ENCODE measurements at regions not wholly inside any gene's neighbourhood (a gene's known extent, or its start where the extent isn't known, plus 50 kb on each side); places are given as distances from the start of the nearest gene placed in this dataset.

GRCh38 chrX:125621588-125621927 lies 301.9 kb downstream of the TEX13C start:
- no peak overlapping the region for H3K4me3 Mint-ChIP-seq
- H3K27me3 Mint-ChIP-seq (ENCODE audit: insufficient read depth, low read depth): peaks cover 2% of the 10 kb centered on the region
- no peaks in the 10 kb centered on the region for H3F3A ChIP-seq (ENCODE audit: low read depth)
- H3K36me3 ChIP-seq: no peaks in the 10 kb centered on the region
- no peak overlapping the region for H3K4me2 ChIP-seq
- DNase-seq (ENCODE audit: low spot score): no peak
- peaks cover 7% of the 10 kb centered on the region for H3K9me3 Mint-ChIP-seq
- H3K4me3 ChIP-seq: no peak overlapping the region
- H3K9ac ChIP-seq: no peak overlapping the region
- no peak overlapping the region for H3K27ac ChIP-seq
- H3K79me2 ChIP-seq (ENCODE audit: low read depth): no peaks in the 10 kb centered on the region
- H4K20me1 ChIP-seq (ENCODE audit: low read depth): no peaks in the 10 kb centered on the region
- H3K4me1 ChIP-seq: no peaks in the 10 kb centered on the region
- H3K27ac Mint-ChIP-seq: no peak overlapping the region
- H3K9me3 ChIP-seq (ENCODE audit: low read depth): peaks cover 3% of the 10 kb centered on the region
- H3K4me1 Mint-ChIP-seq: peaks cover 2% of the 10 kb centered on the region
- H2AFZ ChIP-seq (replicated peaks): no peak overlapping the region
- no peaks in the 10 kb centered on the region for H3K27me3 ChIP-seq
- no peak for TF ChIP-seq EZH2phosphoT487 (IDR thresholded peaks at IDR 0.05)
- no peaks in the 10 kb centered on the region for H3K36me3 Mint-ChIP-seq

- Mint-ChIP-seq H3K4me1 (peaks cover 2% of the 10 kb centered on the region), H3K9me3 (peaks cover 7% of the 10 kb centered on the region), H3K4me3 (no peak overlapping the region), H3K36me3 (no peaks in the 10 kb centered on the region), H3K27me3 (ENCODE audit: insufficient read depth, low read depth) (no peaks in the 10 kb centered on the region), H3K27ac (no peak overlapping the region)
- no peaks in the 10 kb centered on the region for H3K27me3 ChIP-seq
- H3F3A ChIP-seq (ENCODE audit: low read depth): no peaks in the 10 kb centered on the region
- no peak overlapping the region for H3K27ac ChIP-seq
- no peaks in the 10 kb centered on the region for H3K4me1 ChIP-seq
- no peak overlapping the region for H3K4me2 ChIP-seq
- no peaks in the 10 kb centered on the region for H3K36me3 ChIP-seq
- no peaks in the 10 kb centered on the region for H4K20me1 ChIP-seq (ENCODE audit: low read depth)
- H3K9me3 ChIP-seq (ENCODE audit: low read depth): peaks cover 3% of the 10 kb centered on the region
- TF ChIP-seq EZH2 (IDR thresholded peaks at IDR 0.05) (no peak), EZH2phosphoT487 (IDR thresholded peaks at IDR 0.05) (no peak), CTCF (IDR thresholded peaks at IDR 0.05) (no peak)
- no peak overlapping the region for H2AFZ ChIP-seq (replicated peaks)
- DNase-seq (ENCODE audit: low spot score): no peak
- H3K4me3 ChIP-seq: no peak overlapping the region
- H3K9ac ChIP-seq: no peak overlapping the region
- no peaks in the 10 kb centered on the region for H3K79me2 ChIP-seq (ENCODE audit: low read depth)
Observed at GRCh38 chrX:125622899-125623298, 303.2 kb downstream of the TEX13C start.

GRCh38 chrX:125627676-125628075 lies 308.0 kb downstream of the TEX13C start:
- no peak overlapping the region for H2AFZ ChIP-seq (replicated peaks)
- H3K27me3 Mint-ChIP-seq (ENCODE audit: insufficient read depth, low read depth): peaks cover 3% of the 10 kb centered on the region
- no peaks in the 10 kb centered on the region for H3K27me3 ChIP-seq
- no peak for DNase-seq (ENCODE audit: low spot score)
- H3K27ac ChIP-seq: no peak overlapping the region
- H3K4me3 Mint-ChIP-seq: no peak overlapping the region
- H3K4me2 ChIP-seq: no peak overlapping the region
- no peak overlapping the region for H3K9ac ChIP-seq
- H3K36me3 Mint-ChIP-seq: no peaks in the 10 kb centered on the region
- no peak overlapping the region for H3K4me3 ChIP-seq
- H3F3A ChIP-seq (ENCODE audit: low read depth): no peaks in the 10 kb centered on the region
- H3K4me1 ChIP-seq: no peaks in the 10 kb centered on the region
- H3K9me3 ChIP-seq (ENCODE audit: low read depth): peaks cover 3% of the 10 kb centered on the region
- H3K36me3 ChIP-seq: no peaks in the 10 kb centered on the region
- no peaks in the 10 kb centered on the region for H3K79me2 ChIP-seq (ENCODE audit: low read depth)
- no peak for TF ChIP-seq EZH2phosphoT487 (IDR thresholded peaks at IDR 0.05)
- no peak for TF ChIP-seq EZH2 (IDR thresholded peaks at IDR 0.05)
- TF ChIP-seq CTCF (IDR thresholded peaks at IDR 0.05): no peak
- H3K4me1 Mint-ChIP-seq: no peaks in the 10 kb centered on the region
- no peaks in the 10 kb centered on the region for H3K9me3 Mint-ChIP-seq
- no peaks in the 10 kb centered on the region for H4K20me1 ChIP-seq (ENCODE audit: low read depth)
- no peak overlapping the region for H3K27ac Mint-ChIP-seq

DNA sequence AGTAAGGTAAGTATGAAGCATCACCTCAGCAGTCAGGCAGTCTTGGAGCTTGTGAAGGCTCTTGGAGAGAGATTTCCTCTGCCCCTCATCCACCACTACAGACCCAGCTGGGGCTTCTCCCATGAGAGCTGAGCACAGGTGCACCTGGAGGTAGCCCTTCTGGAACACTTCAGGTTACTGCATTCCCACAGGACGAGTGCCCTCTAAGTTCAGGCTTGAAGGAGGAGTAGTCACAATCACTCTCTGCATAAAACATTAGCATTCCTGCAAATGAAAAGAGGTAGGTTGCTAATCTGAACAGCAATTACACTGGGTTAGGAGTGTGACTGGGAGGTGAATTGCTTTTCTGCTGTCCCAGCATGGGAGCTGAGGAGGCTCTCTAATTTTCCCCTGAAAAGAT lies 308.8 kb downstream of the TEX13C start:
- no peaks in the 10 kb centered on the region for H3K79me2 ChIP-seq (ENCODE audit: low read depth)
- no peak overlapping the region for H3K9ac ChIP-seq
- no peak overlapping the region for H3K4me2 ChIP-seq
- peaks cover 3% of the 10 kb centered on the region for H3K9me3 ChIP-seq (ENCODE audit: low read depth)
- H2AFZ ChIP-seq (replicated peaks): no peak overlapping the region
- no peaks in the 10 kb centered on the region for H3K4me1 Mint-ChIP-seq
- H3K36me3 Mint-ChIP-seq: no peaks in the 10 kb centered on the region
- no peaks in the 10 kb centered on the region for H3K4me1 ChIP-seq
- H3K9me3 Mint-ChIP-seq: no peaks in the 10 kb centered on the region
- H3K27ac Mint-ChIP-seq: no peak overlapping the region
- H3K4me3 ChIP-seq: no peak overlapping the region
- H4K20me1 ChIP-seq (ENCODE audit: low read depth): no peaks in the 10 kb centered on the region
- H3K27me3 Mint-ChIP-seq (ENCODE audit: insufficient read depth, low read depth): peaks cover 3% of the 10 kb centered on the region
- TF ChIP-seq EZH2phosphoT487 (IDR thresholded peaks at IDR 0.05) (no peak), EZH2 (IDR thresholded peaks at IDR 0.05) (no peak), CTCF (IDR thresholded peaks at IDR 0.05) (no peak)
- no peaks in the 10 kb centered on the region for H3K27me3 ChIP-seq
- H3F3A ChIP-seq (ENCODE audit: low read depth): no peaks in the 10 kb centered on the region
- no peak overlapping the region for H3K27ac ChIP-seq
- H3K36me3 ChIP-seq: no peaks in the 10 kb centered on the region
- no peak overlapping the region for H3K4me3 Mint-ChIP-seq
- no peak for DNase-seq (ENCODE audit: low spot score)

Measured in neural progenitor cell (in vitro differentiated cells).